SK-N-SH treated with all-trans-retinoic acid at 6 μM for 48 hours (cell line): ENCODE measurements at regions not wholly inside any gene's neighbourhood (a gene's known extent, or its start where the extent isn't known, plus 50 kb on each side); places are given as distances from the start of the nearest gene placed in this dataset.

Experiments
- ATAC-seq: fragments of 200-7000 bp; cut with Tn5 transposase; 3 replicates; pipeline ENCODE4 v1.9.1; 2020; ENCODE audit warnings: mild to moderate bottlenecking, moderate library complexity
- ARNTL ChIP-seq: fragments of 450-650 bp; formaldehyde crosslinking; IDR thresholded peaks from 2 replicates; pipeline ENCODE4 v1.5.0; 2020; ENCODE audit warnings: low read depth, mild to moderate bottlenecking, moderate library complexity, borderline replicate concordance
- BACH2 ChIP-seq: fragments of 250-450 bp; sonication (Bioruptor Pico); IDR thresholded peaks from 2 replicates; pipeline ENCODE4 v1.9.0; 2021; ENCODE audit warnings: mild to moderate bottlenecking, borderline replicate concordance
- CREB5 ChIP-seq: fragments of 250-450 bp; sonication (Bioruptor Pico); IDR thresholded peaks from 2 replicates; pipeline ENCODE4 v1.5.1; 2020; ENCODE audit warnings: low read depth, mild to moderate bottlenecking, moderate library complexity
- CSRNP3 ChIP-seq: fragments of 250-450 bp; sonication (Bioruptor Pico); IDR thresholded peaks from 2 replicates; pipeline ENCODE4 v1.5.1; 2021; ENCODE audit warnings: mild to moderate bottlenecking, moderate library complexity
- ESRRG ChIP-seq: fragments of 250-450 bp; sonication (Bioruptor Pico); IDR thresholded peaks from 2 replicates; pipeline ENCODE4 v1.6.1; 2021; ENCODE audit warnings: mild to moderate bottlenecking
- GLIS3 ChIP-seq: fragments of 250-450 bp; sonication (Bioruptor Pico); IDR thresholded peaks from 2 replicates; pipeline ENCODE4 v1.5.0; 2020; ENCODE audit warnings: mild to moderate bottlenecking, moderate library complexity
- ISL1 ChIP-seq: fragments of 250-450 bp; sonication (Bioruptor Pico); IDR thresholded peaks from 2 replicates; pipeline ENCODE4 v2.1.2; 2022; ENCODE audit warnings: mild to moderate bottlenecking, moderate library complexity
- PATZ1 ChIP-seq: fragments of 250-450 bp; sonication (Bioruptor Pico); IDR thresholded peaks from 2 replicates; pipeline ENCODE4 v1.8.0; 2020; ENCODE audit warnings: mild to moderate bottlenecking, moderate library complexity, borderline replicate concordance
- POU6F1 ChIP-seq: fragments of 250-450 bp; sonication (Bioruptor Pico); IDR thresholded peaks from 2 replicates; pipeline ENCODE4 v1.8.0; 2021; ENCODE audit warnings: low read depth, mild to moderate bottlenecking, moderate library complexity, borderline replicate concordance
- PPARA ChIP-seq: fragments of 250-450 bp; sonication (Bioruptor Pico); IDR thresholded peaks from 2 replicates; pipeline ENCODE4 v1.5.0; 2020; ENCODE audit warnings: mild to moderate bottlenecking, borderline replicate concordance
- RARB ChIP-seq: fragments of 250-450 bp; sonication (Bioruptor Pico); IDR thresholded peaks from 2 replicates; pipeline ENCODE4 v1.8.0; 2021; ENCODE audit warnings: mild to moderate bottlenecking, moderate library complexity
- SNAI2 ChIP-seq: fragments of 250-450 bp; sonication (Bioruptor Pico); IDR thresholded peaks from 2 replicates; pipeline ENCODE4 v1.5.0; 2020; ENCODE audit warnings: mild to moderate bottlenecking, moderate library complexity
- TCF4 ChIP-seq: fragments of 250-450 bp; sonication (Bioruptor Pico); IDR thresholded peaks from 2 replicates; pipeline ENCODE4 v1.8.0; 2021; ENCODE audit warnings: mild to moderate bottlenecking, moderate library complexity, borderline replicate concordance
- TSHZ2 ChIP-seq: fragments of 250-450 bp; sonication (Bioruptor Pico); IDR thresholded peaks from 2 replicates; pipeline ENCODE4 v1.5.0; 2020; ENCODE audit warnings: mild to moderate bottlenecking, moderate library complexity
- ZC3H10 ChIP-seq: fragments of 250-450 bp; sonication (Bioruptor Pico); IDR thresholded peaks from 2 replicates; pipeline ENCODE4 v1.5.1; 2021; ENCODE audit warnings: mild to moderate bottlenecking, moderate library complexity
- ZFP3 ChIP-seq: fragments of 250-450 bp; sonication (Bioruptor Pico); IDR thresholded peaks from 2 replicates; pipeline ENCODE4 v1.5.0; 2020; ENCODE audit warnings: mild to moderate bottlenecking, moderate library complexity
- ZFP30 ChIP-seq: fragments of 450-650 bp; formaldehyde crosslinking; IDR thresholded peaks from 2 replicates; pipeline ENCODE4 v1.5.0; 2022; ENCODE audit warnings: mild to moderate bottlenecking, moderate library complexity
- ZNF565 ChIP-seq: fragments of 450-650 bp; formaldehyde crosslinking; conservative IDR thresholded peaks from 2 replicates; pipeline ENCODE4 v1.5.0; 2020; ENCODE audit warnings: low read depth, mild to moderate bottlenecking, moderate library complexity
- ZNF70 ChIP-seq: fragments of 450-650 bp; formaldehyde crosslinking; IDR thresholded peaks from 2 replicates; pipeline ENCODE4 v1.5.0; 2020; ENCODE audit warnings: mild to moderate bottlenecking, moderate library complexity
- ZNF8 ChIP-seq: fragments of 450-650 bp; formaldehyde crosslinking; IDR thresholded peaks from 2 replicates; pipeline ENCODE4 v1.5.0; 2020; ENCODE audit warnings: mild to moderate bottlenecking, moderate library complexity

GRCh38 chr5:26054594-26054993, 983.8 kb downstream of the CDH9 start:
- ATAC-seq = no peak
- TF ChIP-seq ZNF8 (CRISPR knock-in tag) (no peak), SNAI2 (CRISPR knock-in tag) (no peak), ESRRG (no peak), ZNF70 (no peak), ZNF565 (CRISPR knock-in tag) (no peak), CREB5 (CRISPR knock-in tag) (no peak), PPARA (CRISPR knock-in tag) (no peak), ZC3H10 (CRISPR knock-in tag) (no peak), ZFP30 (no peak), ISL1 (CRISPR knock-in tag) (no peak)

GRCh38 chr5:26034813-26035212, 1003.6 kb downstream of the CDH9 start:
- TF ChIP-seq ZFP3 (CRISPR knock-in tag) (no peak), ZC3H10 (CRISPR knock-in tag) (no peak), BACH2 (CRISPR knock-in tag) (no peak), PATZ1 (CRISPR knock-in tag) (no peak), TCF4 (no peak), ISL1 (CRISPR knock-in tag) (no peak), SNAI2 (CRISPR knock-in tag) (no peak), POU6F1 (CRISPR knock-in tag) (no peak), ESRRG (no peak), TSHZ2 (no peak), CSRNP3 (CRISPR knock-in tag) (no peak), ARNTL (CRISPR knock-in tag) (no peak), RARB (CRISPR knock-in tag) (no peak), PPARA (CRISPR knock-in tag) (no peak), ZNF70 (no peak), CREB5 (CRISPR knock-in tag) (no peak), ZNF565 (CRISPR knock-in tag) (no peak)
- TF ChIP-seq, all 23 proteins: peak for 0
- ATAC-seq = no peak

GRCh38 chr5:26031481-26031880, 1006.9 kb downstream of the CDH9 start:
- ATAC-seq = no peak
- TF ChIP-seq SNAI2 (CRISPR knock-in tag) (no peak), ZFP3 (CRISPR knock-in tag) (no peak), ZC3H10 (CRISPR knock-in tag) (no peak), ESRRG (no peak), ARNTL (CRISPR knock-in tag) (no peak), RARB (CRISPR knock-in tag) (no peak), TCF4 (no peak), ZNF565 (CRISPR knock-in tag) (no peak), GLIS3 (CRISPR knock-in tag) (no peak), CREB5 (CRISPR knock-in tag) (no peak), PATZ1 (CRISPR knock-in tag) (no peak)
